GM19023 (cell line): ENCODE measurements at regions not wholly inside any gene's neighbourhood (a gene's known extent, or its start where the extent isn't known, plus 50 kb on each side); places are given as distances from the start of the nearest gene placed in this dataset.

Source experiments
- ATAC-seq: cut with Tn5 transposase; IDR thresholded peaks from one replicate; pipeline ENCODE4 v1.9.1; 2021; ENCODE audit warnings: mild to moderate bottlenecking, moderate library complexity; ENCODE audit not compliant: unreplicated experiment

GRCh38 chr3:127132876-127133275 is 60.1 kb upstream of the PRR23E start:
- no peak for ATAC-seq

DNA sequence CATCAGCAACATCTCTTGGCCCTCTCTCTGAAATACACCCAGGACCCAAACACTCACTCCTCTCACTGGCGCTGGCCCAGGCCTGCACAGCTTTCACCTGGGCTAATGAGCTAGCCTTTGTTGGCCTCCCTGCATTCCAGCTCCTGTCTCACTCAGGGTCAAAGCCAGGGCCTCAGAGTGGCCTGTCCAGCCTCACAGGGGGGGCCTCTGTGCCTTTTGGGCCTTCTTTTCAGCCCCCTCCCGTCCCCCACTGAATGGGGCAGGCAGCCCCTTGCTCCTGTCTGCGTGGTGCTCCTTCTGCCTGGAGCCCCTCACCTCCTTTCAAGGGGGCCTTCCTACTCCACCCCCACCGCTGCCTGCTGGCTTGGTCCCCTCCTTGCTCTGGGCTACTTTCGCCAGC is 59.0 kb upstream of the PRR23E start:
- ATAC-seq, result no peak

GRCh38 chr3:127134466-127134865 is 58.5 kb upstream of the PRR23E start:
- ATAC-seq, result no peak

DNA sequence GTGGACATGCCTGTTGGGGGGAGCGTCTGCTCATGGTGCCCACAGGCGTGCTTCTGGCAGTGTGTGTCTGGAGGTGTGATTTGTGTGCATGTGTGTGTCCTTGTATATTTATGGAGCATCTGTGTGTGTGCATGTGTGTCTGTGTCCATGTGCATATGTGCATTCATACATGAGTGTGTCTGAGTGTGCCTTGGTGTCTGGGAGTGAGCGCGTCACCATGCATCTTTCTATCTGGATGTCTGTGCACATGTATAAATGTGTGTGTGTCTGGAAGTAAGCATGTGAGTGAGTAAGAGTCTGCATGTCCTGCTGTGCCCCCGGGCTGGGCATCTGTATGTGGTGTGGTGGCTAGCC is 58.1 kb upstream of the PRR23E start:
- no peak for ATAC-seq

DNA sequence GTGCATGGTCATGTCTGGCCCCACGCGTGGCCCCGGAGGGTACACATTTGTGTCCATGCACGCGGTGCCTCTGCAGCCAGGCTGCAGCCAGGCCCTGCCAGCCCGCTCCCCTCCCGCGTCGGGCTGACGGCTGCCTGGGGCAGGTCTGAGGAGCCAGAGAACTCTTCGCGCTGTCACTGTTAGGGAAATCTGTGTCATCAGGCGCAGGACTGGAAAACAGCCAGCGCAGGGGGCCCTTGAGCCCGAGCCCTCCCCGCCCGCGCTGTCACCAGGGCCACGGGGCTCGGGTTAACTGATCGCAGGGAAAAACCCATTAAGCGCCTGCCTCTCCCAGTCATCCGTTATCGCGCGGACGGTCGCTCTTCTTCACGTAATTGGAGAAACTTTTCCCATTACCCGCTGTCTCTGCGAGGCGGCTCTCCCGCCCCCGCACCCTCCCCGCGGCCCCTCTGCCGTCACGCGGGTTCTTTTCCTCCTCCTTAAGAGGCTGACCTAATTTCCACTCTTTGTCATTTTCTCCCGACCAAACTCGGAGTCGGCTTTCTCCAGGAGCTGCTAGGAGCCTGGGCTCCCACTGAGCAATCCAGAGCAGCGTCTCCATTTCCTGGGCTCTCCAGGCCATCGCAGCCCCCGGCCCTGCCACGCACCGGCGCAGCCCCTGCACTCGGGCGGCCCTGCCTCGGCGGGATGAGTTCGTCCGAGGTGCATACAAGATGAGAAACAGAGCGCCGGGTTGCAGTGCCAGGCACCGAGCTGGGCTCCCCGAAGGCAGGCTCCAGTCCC is 57.5 kb upstream of the PRR23E start:
- ATAC-seq, result no peak

DNA sequence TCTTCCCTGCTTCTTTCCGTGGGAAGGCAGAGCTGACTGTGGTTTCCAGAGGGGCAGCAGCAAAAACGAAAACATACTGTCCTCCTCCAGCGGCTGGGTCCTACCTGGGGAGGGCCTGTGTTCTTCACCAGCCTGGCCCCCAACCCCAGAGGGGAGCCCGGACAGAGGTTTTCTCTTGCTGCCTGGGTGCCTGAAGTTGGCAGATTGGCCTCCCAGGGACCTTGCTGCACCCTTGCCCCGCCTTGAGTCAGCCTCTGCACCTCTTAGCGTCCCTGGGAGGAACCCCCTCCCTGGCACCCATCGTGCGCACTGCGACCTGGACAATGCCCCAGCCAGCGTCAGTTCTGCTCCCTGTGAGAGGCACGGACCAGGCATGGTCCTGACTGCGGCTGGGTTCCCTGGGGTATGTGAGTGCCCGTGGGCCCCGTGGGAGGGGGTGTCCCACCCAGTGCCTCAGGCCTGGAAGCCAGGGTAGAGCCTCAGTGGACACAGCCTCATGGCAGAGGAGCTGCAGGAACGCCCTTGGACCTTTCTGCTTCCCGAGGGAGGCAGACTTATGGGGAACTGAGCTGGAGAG is 56.8 kb upstream of the PRR23E start:
- ATAC-seq, result no peak

DNA sequence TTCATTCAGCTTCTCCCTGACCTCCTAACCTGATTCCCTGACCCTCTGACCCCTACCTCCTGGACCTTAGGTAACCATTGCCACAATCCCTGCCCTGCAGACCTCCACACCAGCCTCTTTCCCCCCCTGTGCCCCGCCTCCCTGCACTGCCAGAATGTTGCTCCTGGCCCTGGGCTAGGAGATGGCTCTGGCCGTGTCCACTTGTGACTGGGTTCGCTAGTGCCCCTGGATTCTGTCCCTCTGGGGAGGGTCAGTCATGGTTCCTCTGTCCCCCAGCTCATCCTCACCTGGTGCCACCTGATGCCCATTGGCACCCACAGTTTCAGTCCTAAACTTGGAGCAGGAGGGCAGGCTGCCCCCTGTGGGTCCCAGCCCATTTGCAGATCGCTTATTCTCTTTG is 56.2 kb upstream of the PRR23E start:
- ATAC-seq, result no peak

DNA sequence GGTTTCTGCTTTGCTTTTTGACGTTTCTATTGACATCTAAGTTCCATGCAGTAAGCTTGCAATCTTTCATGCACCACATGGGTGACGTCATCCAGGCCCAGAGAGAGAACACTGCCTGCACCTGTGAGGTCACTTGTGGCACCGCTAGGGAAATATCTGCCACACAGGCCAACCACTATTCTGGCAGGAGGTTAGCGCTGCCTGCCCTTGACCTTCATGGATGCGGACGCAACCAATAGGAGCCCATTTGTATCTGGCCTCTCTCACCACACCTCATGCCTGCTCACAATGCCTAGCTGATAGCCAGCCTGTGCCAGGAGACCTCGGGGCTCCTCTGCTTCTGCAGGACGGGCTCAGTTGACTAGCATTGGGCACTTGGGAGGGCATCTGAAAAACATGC is 55.8 kb upstream of the PRR23E start:
- no peak for ATAC-seq

DNA sequence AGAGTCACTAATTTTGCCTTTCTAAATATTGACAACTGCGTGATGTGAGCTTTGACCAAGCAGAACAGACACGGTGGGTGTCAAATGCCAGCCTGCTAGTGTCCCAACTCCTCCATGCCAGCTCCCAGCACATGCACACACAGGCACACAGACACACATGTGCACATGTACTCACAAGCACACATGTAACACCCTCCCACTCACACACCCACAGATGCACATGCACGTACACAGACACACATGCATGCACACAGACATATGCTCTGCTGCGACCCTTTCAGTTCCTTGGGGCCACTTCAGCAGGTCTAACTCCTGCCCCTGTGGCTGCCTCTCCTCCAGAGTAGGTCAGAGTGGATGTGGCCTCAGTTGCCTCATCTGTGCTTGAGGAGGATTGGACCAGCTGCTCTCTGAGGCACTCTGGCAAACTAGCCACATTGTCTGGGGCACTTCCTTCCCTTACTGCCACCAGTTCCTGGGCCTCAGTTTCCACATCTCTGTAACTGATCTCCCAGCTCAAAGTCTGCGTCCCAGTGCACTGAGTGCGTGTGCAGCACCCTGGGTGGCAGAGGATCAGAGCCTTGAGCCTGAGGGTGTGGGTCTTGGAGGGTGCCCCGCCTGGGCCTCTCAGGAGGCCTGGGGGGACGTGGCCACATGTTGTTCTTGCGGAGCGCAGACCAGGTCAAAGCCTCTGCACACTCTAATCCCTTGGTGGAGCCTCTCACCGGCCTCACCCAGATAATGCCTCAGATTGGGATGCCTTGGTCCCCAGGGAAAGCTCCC is 55.0 kb upstream of the PRR23E start:
- ATAC-seq, result no peak

- ATAC-seq, result no peak
Measured at GRCh38 chr3:127139601-127140500, 53.1 kb upstream of the PRR23E start.

DNA sequence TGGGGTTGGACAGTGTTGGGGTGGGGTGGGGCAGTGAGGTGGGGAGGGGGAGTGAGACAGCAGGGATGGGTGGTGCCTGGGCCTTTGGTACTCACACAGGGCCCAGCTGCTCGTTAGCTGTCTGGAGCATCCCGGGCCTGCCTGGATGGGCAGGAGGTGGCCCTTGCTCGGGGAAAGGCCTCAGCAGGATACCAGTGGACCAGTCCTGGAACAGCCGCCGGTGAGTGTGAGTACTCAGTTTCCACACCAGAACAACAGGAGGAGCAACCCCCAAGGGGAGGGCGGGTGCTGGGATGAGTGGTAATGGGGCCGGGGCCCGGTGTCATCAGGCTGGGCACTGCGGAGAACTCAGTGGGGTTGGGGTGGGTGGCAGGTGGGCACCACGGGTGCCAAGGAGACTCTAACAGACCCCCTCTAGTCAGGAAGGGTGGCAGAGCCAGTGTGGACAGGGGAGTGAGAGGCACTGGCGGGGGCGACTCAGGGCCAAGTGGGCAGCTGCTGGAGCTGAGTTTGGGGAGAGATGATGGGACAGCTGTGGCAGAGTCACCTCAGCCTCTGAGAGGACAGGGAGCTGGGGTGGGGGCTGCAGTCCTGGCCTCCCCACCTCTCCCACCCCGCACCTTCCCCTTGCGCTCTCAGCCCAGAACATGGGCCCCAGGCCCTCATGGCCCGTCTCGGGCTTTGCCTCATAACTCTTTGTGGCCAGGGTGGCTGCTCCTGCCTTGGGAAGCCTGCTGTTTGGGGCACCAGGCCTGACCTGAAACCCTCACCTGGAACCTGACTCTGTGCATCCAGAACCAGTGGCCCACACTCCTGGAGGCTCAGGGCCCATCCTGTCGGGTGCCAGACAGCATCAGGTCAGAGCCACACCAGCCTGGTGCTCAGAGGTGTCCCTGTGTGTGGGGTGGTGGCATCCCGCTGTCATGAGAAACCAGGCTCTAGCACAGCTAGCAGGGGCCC is 52.1 kb upstream of the PRR23E start:
- ATAC-seq, result no peak

- no peak for ATAC-seq
Measured at GRCh38 chr3:127141921-127142730, 50.8 kb upstream of the PRR23E start.
